Mesothelial cell of epicardium (in vitro differentiated cells): ENCODE measurements at regions not wholly inside any gene's neighbourhood (a gene's known extent, or its start where the extent isn't known, plus 50 kb on each side); places are given as distances from the start of the nearest gene placed in this dataset.

Source experiments
- DNase-seq, 2 experiments: peaks; one replicate each; pipeline ENCODE4 v3.0.0; 2021; ENCODE audit warnings: low spot score in 2 of 2; ENCODE audit not compliant: unreplicated experiment in 2 of 2
- H3K27ac Mint-ChIP-seq: 2 replicates; pipeline ENCODE4 v1.8.0; 2021; ENCODE audit warnings: mixed read lengths
- H3K27me3 Mint-ChIP-seq: 2 replicates; pipeline ENCODE4 v1.8.0; 2021; ENCODE audit warnings: low read depth, mixed read lengths
- H3K36me3 Mint-ChIP-seq: 2 replicates; pipeline ENCODE4 v1.8.0; 2021; ENCODE audit warnings: mixed read lengths
- H3K4me1 Mint-ChIP-seq: 2 replicates; pipeline ENCODE4 v1.8.0; 2021; ENCODE audit warnings: mixed read lengths
- H3K4me3 Mint-ChIP-seq: 2 replicates; pipeline ENCODE4 v1.8.0; 2021; ENCODE audit warnings: mild to moderate bottlenecking, moderate library complexity, mixed read lengths
- H3K9me3 Mint-ChIP-seq: 2 replicates; pipeline ENCODE4 v1.8.0; 2021; ENCODE audit warnings: mixed read lengths
- CTCF ChIP-seq: fragments of 200-600 bp; sonication (generic); IDR thresholded peaks from one replicate; pipeline ENCODE4 v1.5.0; 2021; ENCODE audit warnings: antibody characterized with exemption; ENCODE audit not compliant: unreplicated experiment

- Mint-ChIP-seq H3K4me1 (peaks cover 18% of the 10 kb centered on the region), H3K27ac (no peak overlapping the region), H3K9me3 (no peaks in the 10 kb centered on the region), H3K27me3 (peaks cover 10% of the 10 kb centered on the region), H3K4me3 (no peak overlapping the region), H3K36me3 (no peaks in the 10 kb centered on the region)
- no peak for TF ChIP-seq CTCF
- DNase-seq: no peak
These were observed 342.1 kb upstream of the C1orf87 start for GRCh38 chr1:60415696-60416095.

- no peaks in the 10 kb centered on the region for H3K36me3 Mint-ChIP-seq
These were observed 339.5 kb upstream of the C1orf87 start for GRCh38 chr1:60413091-60413490.

GRCh38 chr1:60411591-60411990 is 338.0 kb upstream of the C1orf87 start:
- Mint-ChIP-seq H3K4me1 (peaks cover 18% of the 10 kb centered on the region), H3K9me3 (no peaks in the 10 kb centered on the region), H3K27me3 (peaks cover 39% of the 10 kb centered on the region), H3K27ac (peak overlapping the region; percentile 15), H3K4me3 (no peak overlapping the region), H3K36me3 (no peaks in the 10 kb centered on the region)
- no peak for TF ChIP-seq CTCF
- no peak for DNase-seq

More at GRCh38 chr1:60413091-60413490, 339.5 kb upstream of the C1orf87 start:
- TF ChIP-seq CTCF: no peak
- Mint-ChIP-seq H3K9me3 (no peaks in the 10 kb centered on the region), H3K4me1 (peaks cover 18% of the 10 kb centered on the region), H3K4me3 (no peak overlapping the region), H3K27ac (no peak overlapping the region), H3K27me3 (peaks cover 25% of the 10 kb centered on the region)
- DNase-seq: no peak

GRCh38 chr1:60402816-60403215 is 329.2 kb upstream of the C1orf87 start:
- DNase-seq: no peak
- Mint-ChIP-seq H3K4me1 (no peaks in the 10 kb centered on the region), H3K4me3 (no peak overlapping the region), H3K27ac (no peak overlapping the region), H3K36me3 (no peaks in the 10 kb centered on the region), H3K9me3 (peaks cover 9% of the 10 kb centered on the region), H3K27me3 (peaks cover 54% of the 10 kb centered on the region)
- no peak for TF ChIP-seq CTCF

GRCh38 chr1:60402216-60402615 is 328.6 kb upstream of the C1orf87 start:
- Mint-ChIP-seq H3K27me3 (peaks cover 50% of the 10 kb centered on the region), H3K27ac (no peak overlapping the region), H3K4me3 (no peak overlapping the region), H3K4me1 (no peaks in the 10 kb centered on the region), H3K36me3 (no peaks in the 10 kb centered on the region), H3K9me3 (peaks cover 9% of the 10 kb centered on the region)
- TF ChIP-seq CTCF: no peak
- no peak for DNase-seq

- no peak for DNase-seq
- TF ChIP-seq CTCF: no peak
- no peaks in the 10 kb centered on the region for H3K36me3 Mint-ChIP-seq
- peaks cover 1% of the 10 kb centered on the region for H3K4me1 Mint-ChIP-seq
- no peak overlapping the region for H3K27ac Mint-ChIP-seq
- H3K27me3 Mint-ChIP-seq: peaks cover 36% of the 10 kb centered on the region
- no peaks in the 10 kb centered on the region for H3K9me3 Mint-ChIP-seq
- H3K4me3 Mint-ChIP-seq: no peak overlapping the region
These were observed 320.9 kb upstream of the C1orf87 start for GRCh38 chr1:60394436-60394835.
